Activated T-helper 1 cell treated with anti-CD3 and anti-CD28 coated beads, Interleukin-12 subunit alpha, Interleukin-12 subunit beta, Interleukin-2, Interleukin-4 antibody, amounts not matched to agents 30 ng/mL and 10 ng/mL and 1 ng/mL, durations not matched to agents 14 hours and 24 hours and 36 hours (primary cell): ENCODE measurements at regions not wholly inside any gene's neighbourhood (a gene's known extent, or its start where the extent isn't known, plus 50 kb on each side); places are given as distances from the start of the nearest gene placed in this dataset.
"Not testable (repeated sequence)": the region's sequence is repeated elsewhere in the genome, so short reads cannot be mapped to it uniquely, and the experiment has no call there.

ENCODE experiments used
- DNase-seq: peaks from one replicate; pipeline ENCODE4 v3.0.0; 2021; ENCODE audit warnings: low spot score
- H3K27ac Mint-ChIP-seq: one replicate; pipeline ENCODE4 v1.8.0; 2021; ENCODE audit warnings: mild to moderate bottlenecking, mixed read lengths
- H3K27me3 Mint-ChIP-seq: one replicate; pipeline ENCODE4 v1.8.0; 2022; ENCODE audit warnings: mild to moderate bottlenecking, moderate library complexity, mixed read lengths; ENCODE audit not compliant: insufficient read depth
- H3K36me3 Mint-ChIP-seq: one replicate; pipeline ENCODE4 v1.8.0; 2021; ENCODE audit warnings: low read depth, mixed read lengths
- H3K4me1 Mint-ChIP-seq: one replicate; pipeline ENCODE4 v1.8.0; 2021; ENCODE audit warnings: low read depth, mixed read lengths
- H3K4me3 Mint-ChIP-seq: one replicate; pipeline ENCODE4 v1.8.0; 2021; ENCODE audit warnings: mild to moderate bottlenecking, moderate library complexity, mixed read lengths
- H3K9me3 Mint-ChIP-seq: one replicate; pipeline ENCODE4 v1.8.0; 2021; ENCODE audit warnings: mixed read lengths
- intact Hi-C: fragments of 100-400 bp; cut with micrococcal nuclease; formaldehyde crosslinking; loops from one replicate; pipeline ENCODE4 v1.15.1; 2024

GRCh38 chr2:137912371-137912770 lies 51.9 kb upstream of the HNMT start:
- no peaks in the 10 kb centered on the region for H3K27me3 Mint-ChIP-seq
- intact Hi-C loops: no loop called here
- H3K4me3 Mint-ChIP-seq: no peak overlapping the region
- no peaks in the 10 kb centered on the region for H3K9me3 Mint-ChIP-seq
- no peak for DNase-seq
- no peaks in the 10 kb centered on the region for H3K4me1 Mint-ChIP-seq
- H3K36me3 Mint-ChIP-seq: no peaks in the 10 kb centered on the region
- H3K27ac Mint-ChIP-seq: no peak overlapping the region

DNA sequence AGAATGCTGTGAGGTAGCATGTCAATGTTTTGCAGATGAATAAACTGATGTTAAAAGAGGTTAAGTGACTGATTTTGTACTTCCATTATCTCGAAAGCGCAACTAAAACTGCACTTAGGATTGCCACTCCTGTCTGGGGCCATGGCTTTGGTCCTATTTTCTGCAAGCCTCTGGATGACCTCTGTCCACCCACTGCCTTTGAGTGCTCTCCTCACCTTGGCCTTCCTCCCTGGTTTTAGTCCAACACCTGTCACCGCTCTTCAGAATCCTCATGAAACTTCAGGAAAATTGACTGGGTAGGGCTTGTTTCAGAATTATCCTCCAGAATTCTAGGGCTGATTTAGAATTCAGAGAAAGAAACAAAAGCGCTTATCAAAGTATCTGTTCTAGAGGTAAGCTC lies 51.1 kb upstream of the HNMT start:
- H3K36me3 Mint-ChIP-seq: no peaks in the 10 kb centered on the region
- H3K27me3 Mint-ChIP-seq: no peaks in the 10 kb centered on the region
- intact Hi-C loops: no loop called here
- no peaks in the 10 kb centered on the region for H3K9me3 Mint-ChIP-seq
- H3K4me1 Mint-ChIP-seq: no peaks in the 10 kb centered on the region
- H3K27ac Mint-ChIP-seq: no peak overlapping the region
- no peak for DNase-seq
- no peak overlapping the region for H3K4me3 Mint-ChIP-seq

DNA sequence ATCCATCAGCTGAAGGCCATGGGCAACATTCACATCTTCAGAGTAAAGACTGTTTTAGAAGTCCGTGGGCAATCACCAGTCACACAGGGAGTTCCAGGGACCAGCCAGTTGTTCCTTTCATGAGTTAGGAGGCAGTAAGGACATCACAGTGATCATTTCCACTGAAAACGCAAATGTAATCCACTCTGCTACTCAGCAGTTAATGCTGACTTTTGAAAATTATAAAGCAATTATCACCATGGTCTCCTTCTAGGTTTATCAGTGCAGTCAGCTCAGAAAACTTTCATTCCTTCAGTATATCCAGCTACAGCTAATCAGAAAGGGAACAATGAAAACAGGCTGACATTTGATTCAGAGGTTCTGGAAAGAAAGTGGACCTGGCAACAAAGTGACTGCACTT lies 50.6 kb upstream of the HNMT start:
- H3K4me3 Mint-ChIP-seq, H3K9me3 Mint-ChIP-seq, intact Hi-C loops, H3K27ac Mint-ChIP-seq, H3K27me3 Mint-ChIP-seq, DNase-seq, H3K36me3 Mint-ChIP-seq, H3K4me1 Mint-ChIP-seq: not testable (repeated sequence)
